GM18520 (cell line): ENCODE measurements at regions not wholly inside any gene's neighbourhood (a gene's known extent, or its start where the extent isn't known, plus 50 kb on each side); places are given as distances from the start of the nearest gene placed in this dataset.
A peak's percentile ranks its signal among the peaks of the same experiment; 100 is the strongest.
"Not testable (repeated sequence)": the region's sequence is repeated elsewhere in the genome, so short reads cannot be mapped to it uniquely, and the experiment has no call there.

Source experiments
- ATAC-seq: cut with Tn5 transposase; IDR thresholded peaks from one replicate; pipeline ENCODE4 v1.9.1; 2021; ENCODE audit not compliant: unreplicated experiment

GRCh38 chr2:203626952-203627681, 79.3 kb upstream of the CD28 start:
- no peak for ATAC-seq

GRCh38 chr2:203629699-203630098, 76.7 kb upstream of the CD28 start:
- ATAC-seq: no peak

- ATAC-seq: no peak
Observed at GRCh38 chr2:203631068-203631757, 75.2 kb upstream of the CD28 start.

GRCh38 chr2:203636588-203637470, 69.6 kb upstream of the CD28 start:
- ATAC-seq: no peak

- no peak for ATAC-seq
Observed at GRCh38 chr2:203637471-203638167, 68.8 kb upstream of the CD28 start.

- ATAC-seq: not testable (repeated sequence)
Observed at GRCh38 chr2:203641865-203642264, 64.6 kb upstream of the CD28 start.

GRCh38 chr2:203642841-203643240, 63.6 kb upstream of the CD28 start:
- ATAC-seq: not testable (repeated sequence)

GRCh38 chr2:203645831-203646230, 60.6 kb upstream of the CD28 start:
- no peak for ATAC-seq

- no peak for ATAC-seq
Observed at GRCh38 chr2:203646266-203646864, 60.1 kb upstream of the CD28 start.

- no peak for ATAC-seq
Observed at GRCh38 chr2:203646961-203647360, 59.5 kb upstream of the CD28 start.

- ATAC-seq: no peak
Observed at GRCh38 chr2:203647579-203647978, 58.9 kb upstream of the CD28 start.

- no peak for ATAC-seq
Observed at GRCh38 chr2:203648273-203648672, 58.2 kb upstream of the CD28 start.

GRCh38 chr2:203649176-203649814, 57.1 kb upstream of the CD28 start:
- ATAC-seq: no peak

- ATAC-seq: peak; percentile 41
Observed at GRCh38 chr2:203650860-203651613, 55.4 kb upstream of the CD28 start.

- ATAC-seq: no peak
Observed at GRCh38 chr2:203651621-203652020, 54.8 kb upstream of the CD28 start.

- ATAC-seq: no peak
Observed at GRCh38 chr2:203654826-203655225, 51.6 kb upstream of the CD28 start.

- ATAC-seq: no peak
Observed at GRCh38 chr2:203656522-203657287, 49.7 kb upstream of the CD28 start.
